GM21786 (cell line): ENCODE measurements at regions not wholly inside any gene's neighbourhood (a gene's known extent, or its start where the extent isn't known, plus 50 kb on each side); places are given as distances from the start of the nearest gene placed in this dataset.
"Not testable (repeated sequence)": the region's sequence is repeated elsewhere in the genome, so short reads cannot be mapped to it uniquely, and the experiment has no call there.

ENCODE experiments used
- ATAC-seq: cut with Tn5 transposase; IDR thresholded peaks from one replicate; pipeline ENCODE4 v1.9.1; 2021; ENCODE audit not compliant: unreplicated experiment

- no peak for ATAC-seq
Measured at GRCh38 chr2:147438882-147439281, 405.9 kb upstream of the ACVR2A start.

- no peak for ATAC-seq
Measured at GRCh38 chr2:147433822-147434221, 411.0 kb upstream of the ACVR2A start.

- ATAC-seq: no peak
Measured at GRCh38 chr2:147430408-147430807, 414.4 kb upstream of the ACVR2A start.

- ATAC-seq: no peak
Measured at GRCh38 chr2:147428120-147428747, 416.6 kb upstream of the ACVR2A start.

- no peak for ATAC-seq
Measured at GRCh38 chr2:147425437-147426029, 419.3 kb upstream of the ACVR2A start.

GRCh38 chr2:147424766-147425165 lies 420.1 kb upstream of the ACVR2A start:
- ATAC-seq: no peak

- ATAC-seq: no peak
Measured at GRCh38 chr2:147420947-147421675, 423.7 kb upstream of the ACVR2A start.

GRCh38 chr2:147420517-147420916 lies 424.3 kb upstream of the ACVR2A start:
- no peak for ATAC-seq

GRCh38 chr2:147416099-147416498 lies 428.7 kb upstream of the ACVR2A start:
- no peak for ATAC-seq

GRCh38 chr2:147414656-147415055 lies 430.2 kb upstream of the ACVR2A start:
- not testable (repeated sequence) for ATAC-seq

GRCh38 chr2:147408357-147408756 lies 436.5 kb upstream of the ACVR2A start:
- ATAC-seq: no peak

GRCh38 chr2:147405651-147406050 lies 439.2 kb upstream of the ACVR2A start:
- ATAC-seq: no peak

GRCh38 chr2:147398996-147399395 lies 445.8 kb upstream of the ACVR2A start:
- ATAC-seq: no peak

- no peak for ATAC-seq
Measured at GRCh38 chr2:147398301-147398700, 446.5 kb upstream of the ACVR2A start.

GRCh38 chr2:147396890-147397289 lies 447.9 kb upstream of the ACVR2A start:
- ATAC-seq: no peak

- ATAC-seq: no peak
Measured at GRCh38 chr2:147394179-147394790, 450.5 kb upstream of the ACVR2A start.

- ATAC-seq: no peak
Measured at GRCh38 chr2:147392180-147392579, 452.6 kb upstream of the ACVR2A start.

- ATAC-seq: no peak
Measured at GRCh38 chr2:147390475-147390874, 454.4 kb upstream of the ACVR2A start.

GRCh38 chr2:147389218-147389617 lies 455.6 kb upstream of the ACVR2A start:
- ATAC-seq: no peak

GRCh38 chr2:147388217-147388616 lies 456.6 kb upstream of the ACVR2A start:
- ATAC-seq: no peak

GRCh38 chr2:147386284-147386683 lies 458.5 kb upstream of the ACVR2A start:
- no peak for ATAC-seq

GRCh38 chr2:147385600-147385999 lies 459.2 kb upstream of the ACVR2A start:
- ATAC-seq: no peak
